H1 (cell line): ENCODE measurements at regions not wholly inside any gene's neighbourhood (a gene's known extent, or its start where the extent isn't known, plus 50 kb on each side); places are given as distances from the start of the nearest gene placed in this dataset.

Experiments used
- CTCF ChIA-PET: fragments of 300-600 bp; sonication (Branson Sonifier 250); formaldehyde crosslinking; loops from one replicate; lab custom pipeline; 2021; ENCODE audit not compliant: partially characterized antibody; lab: Charles Lee
- POLR2A ChIA-PET: fragments of 300-600 bp; sonication (Branson Sonifier 250); formaldehyde crosslinking; loops from one replicate; lab custom pipeline; 2021; ENCODE audit warnings: inconsistent platforms; ENCODE audit not compliant: partially characterized antibody; lab: Charles Lee
- DNase-seq, 2 experiments: peaks; one replicate each; pipeline versions ENCODE4 v3.0.0 to v3.0.0-alpha.2; 2010 to 2022; ENCODE audit warnings: low spot score in 2 of 2, low read depth in 1 of 2, mixed read lengths in 1 of 2
- FAIRE-seq: peaks from 2 replicates; lab custom pipeline; 2011; peaks lifted over from hg19 to GRCh38; lab: Jason Lieb, UNC
- H2AFZ ChIP-seq: 2 replicates; pipeline ENCODE4 v1.8.1; 2012; ENCODE audit warnings: low read length, inconsistent platforms
- H2AK5ac ChIP-seq: 2 replicates; pipeline ENCODE4 v1.6.1; 2013; ENCODE audit warnings: low read depth, low read length
- H2BK120ac ChIP-seq: replicated peaks from 2 replicates; pipeline ENCODE3; 2013; ENCODE audit warnings: low read depth, low read length, inconsistent platforms
- H2BK12ac ChIP-seq: 2 replicates; pipeline ENCODE4 v1.6.1; 2013; ENCODE audit warnings: low read depth, low read length
- H2BK15ac ChIP-seq: 2 replicates; pipeline ENCODE4 v1.6.1; 2013; ENCODE audit warnings: low read length
- H2BK20ac ChIP-seq: 2 replicates; pipeline ENCODE4 v1.6.1; 2013; ENCODE audit warnings: low read length
- H2BK5ac ChIP-seq: 2 replicates; pipeline ENCODE4 v1.6.1; 2013; ENCODE audit warnings: low read depth, low read length
- H3K14ac ChIP-seq: 2 replicates; pipeline ENCODE4 v1.6.1; 2013; ENCODE audit warnings: inconsistent platforms; ENCODE audit not compliant: insufficient read length
- H3K18ac ChIP-seq: 2 replicates; pipeline ENCODE4 v1.6.1; 2013; ENCODE audit warnings: low read length; ENCODE audit errors: extremely low read depth
- H3K23ac ChIP-seq: 2 replicates; pipeline ENCODE4 v1.6.1; 2013; ENCODE audit warnings: inconsistent platforms; ENCODE audit not compliant: insufficient read length
- H3K23me2 ChIP-seq: 2 replicates; pipeline ENCODE4 v1.6.1; 2013; ENCODE audit warnings: low read depth, low read length
- H3K27ac ChIP-seq: 2 replicates; pipeline ENCODE4 v1.6.1; 2011; ENCODE audit warnings: low read depth, low read length, inconsistent platforms
- H3K27me3 ChIP-seq, 4 experiments: replicated peaks in 1 of 4; 1 replicate in 1 of 4; 2 replicates in 3 of 4; pipeline versions ENCODE4 v1.6.1 to v1.8.1; 2011 to 2013; ENCODE audit warnings: low read length in 3 of 4, mild to moderate bottlenecking in 3 of 4, inconsistent platforms in 2 of 4, mixed read lengths in 2 of 4, moderate library complexity in 1 of 4; ENCODE audit not compliant: control insufficient read depth in 3 of 4, insufficient read depth in 3 of 4; ENCODE audit errors: extremely low read depth in 1 of 4
- H3K36me3 ChIP-seq, 4 experiments: 2 replicates each; pipeline versions ENCODE4 v1.6.1 to v1.8.1; 2011 to 2013; ENCODE audit warnings: mild to moderate bottlenecking in 4 of 4, low read length in 3 of 4, moderate library complexity in 2 of 4, control low read depth in 1 of 4, inconsistent platforms in 1 of 4; ENCODE audit not compliant: insufficient read depth in 4 of 4, control insufficient read depth in 2 of 4
- H3K4ac ChIP-seq: replicated peaks from 2 replicates; pipeline ENCODE3; 2013; ENCODE audit warnings: low read length, low read depth, mixed read lengths, inconsistent platforms; ENCODE audit not compliant: insufficient read length
- H3K4me1 ChIP-seq, 4 experiments: replicated peaks in 1 of 4; 1 replicate in 1 of 4; 2 replicates in 3 of 4; pipeline versions ENCODE4 v1.6.1 to v1.8.1; 2011 to 2013; ENCODE audit warnings: low read length in 3 of 4, inconsistent platforms in 2 of 4, mixed read lengths in 1 of 4; ENCODE audit not compliant: insufficient read depth in 4 of 4, control insufficient read depth in 3 of 4
- H3K4me2 ChIP-seq, 2 experiments: 2 replicates each; pipeline versions ENCODE4 v1.6.1 to v1.8.1; 2011 to 2013; ENCODE audit warnings: low read depth in 2 of 2, low read length in 2 of 2, control low read depth in 1 of 2, inconsistent platforms in 1 of 2, mild to moderate bottlenecking in 1 of 2; ENCODE audit not compliant: insufficient read depth in 1 of 2
- H3K4me3 ChIP-seq, 4 experiments: fragments of 200-600, 300-600 bp in 1 of 4; sonication (generic), shearing (Covaris generic), sonication (Bioruptor Twin) in 1 of 4; 2 replicates each; pipeline versions ENCODE4 v1.5.1 to v1.8.1; 2011 to 2016; ENCODE audit warnings: low read length in 4 of 4, low read depth in 3 of 4, control low read depth in 2 of 4, inconsistent platforms in 2 of 4, mild to moderate bottlenecking in 2 of 4, mixed read lengths in 1 of 4, moderate library complexity in 1 of 4; ENCODE audit not compliant: insufficient read depth in 2 of 4; ENCODE audit errors: extremely low read depth in 1 of 4
- H3K56ac ChIP-seq: replicated peaks from 2 replicates; pipeline ENCODE3; 2013; ENCODE audit warnings: low read depth, mild to moderate bottlenecking, mixed read lengths, low read length, inconsistent platforms; ENCODE audit not compliant: insufficient read length
- H3K79me1 ChIP-seq: 2 replicates; pipeline ENCODE4 v1.6.1; 2013; ENCODE audit warnings: low read depth, low read length, control low read depth
- H3K79me2 ChIP-seq, 2 experiments: 2 replicates each; pipeline versions ENCODE4 v1.6.1 to v1.8.1; 2012 to 2013; ENCODE audit warnings: low read length in 2 of 2, mild to moderate bottlenecking in 2 of 2, inconsistent platforms in 1 of 2; ENCODE audit not compliant: insufficient read depth in 2 of 2, control insufficient read depth in 1 of 2
- H3K9ac ChIP-seq, 4 experiments: replicated peaks in 1 of 4; 1 replicate in 1 of 4; 2 replicates in 3 of 4; pipeline versions ENCODE4 v1.6.1 to v1.8.1; 2011 to 2013; ENCODE audit warnings: low read depth in 3 of 4, low read length in 3 of 4, control low read depth in 2 of 4, mild to moderate bottlenecking in 2 of 4, moderate library complexity in 2 of 4, inconsistent platforms in 1 of 4; ENCODE audit errors: extremely low read depth in 1 of 4
- H3K9me3 ChIP-seq, 2 experiments: 2 replicates each; pipeline versions ENCODE4 v1.6.1 to v1.8.1; 2012 to 2013; ENCODE audit warnings: mild to moderate bottlenecking in 2 of 2, moderate library complexity in 2 of 2, control low read depth in 1 of 2, inconsistent platforms in 1 of 2, low read depth in 1 of 2, low read length in 1 of 2, mixed read lengths in 1 of 2; ENCODE audit not compliant: insufficient read depth in 2 of 2
- H4K20me1 ChIP-seq, 2 experiments: replicated peaks in 1 of 2; 2 replicates each; pipeline versions ENCODE3 to v1.8.1; 2011 to 2013; ENCODE audit warnings: inconsistent platforms in 2 of 2, low read length in 2 of 2, mild to moderate bottlenecking in 1 of 2; ENCODE audit not compliant: insufficient read depth in 2 of 2, control insufficient read depth in 1 of 2
- H4K5ac ChIP-seq: 2 replicates; pipeline ENCODE4 v1.6.1; 2013; ENCODE audit warnings: low read length, low read depth, mixed read lengths, inconsistent platforms; ENCODE audit not compliant: insufficient read length
- H4K8ac ChIP-seq: 2 replicates; pipeline ENCODE4 v1.8.0; 2013; ENCODE audit warnings: mild to moderate bottlenecking, moderate library complexity, low read length, inconsistent platforms; ENCODE audit not compliant: insufficient read depth; ENCODE audit errors: extremely low read depth
- H4K91ac ChIP-seq: replicated peaks from 2 replicates; pipeline ENCODE3; 2013; ENCODE audit warnings: low read length, mixed read lengths, inconsistent platforms; ENCODE audit not compliant: insufficient read length
- CREB1 ChIP-seq: IDR thresholded peaks from 2 replicates; pipeline ENCODE4 v1.6.1; 2012; ENCODE audit warnings: inconsistent platforms
- E2F6 ChIP-seq: IDR thresholded peaks from 2 replicates; pipeline ENCODE4 v1.6.1; 2012; ENCODE audit warnings: inconsistent platforms
- MAX ChIP-seq: IDR thresholded peaks from 2 replicates; pipeline ENCODE4 v1.6.1; 2012; ENCODE audit warnings: inconsistent platforms
- POU5F1 ChIP-seq: IDR thresholded peaks from 2 replicates; pipeline ENCODE4 v1.6.1; 2011; ENCODE audit warnings: low read depth, mild to moderate bottlenecking, low read length, moderate library complexity
- SIX5 ChIP-seq: IDR thresholded peaks from 2 replicates; pipeline ENCODE4 v1.6.1; 2011; ENCODE audit warnings: mild to moderate bottlenecking, low read depth, low read length
- TEAD4 ChIP-seq: IDR thresholded peaks from 2 replicates; pipeline ENCODE4 v1.6.1; 2012; ENCODE audit warnings: low read depth, low read length, inconsistent platforms, mixed read lengths
- USF2 ChIP-seq: IDR thresholded peaks from 2 replicates; pipeline ENCODE4 v1.6.1; 2011; ENCODE audit warnings: low read length, improper control_type of control experiment
- WGBS, 2 experiments: shearing (Covaris generic) in 1 of 2; methylation state at CpG; one replicate each; pipeline versions ENCODE4 v1.1.6 to v1.1.7; 2013 to 2015; ENCODE audit warnings: low lambda C conversion rate in 2 of 2, mixed read lengths in 2 of 2, inconsistent platforms in 1 of 2, low coverage in 1 of 2, missing lambda C conversion rate in 1 of 2; ENCODE audit not compliant: insufficient replicate concordance in 2 of 2, insufficient coverage in 1 of 2, insufficient read length in 1 of 2; ENCODE audit errors: extremely low coverage in 1 of 2, missing lambda C conversion rate in 1 of 2; 5-methylcytosine and 5-hydroxymethylcytosine counted together

- Histone ChIP-seq H3K79me1 (no peaks in the 10 kb centered on the region), H4K8ac (peak overlapping the region; percentile 80; the same call in 1 of the 2 replicates), H4K91ac (peak overlapping the region; percentile 25), H3K79me2 (no peaks in the 10 kb centered on the region), H3K27ac (no peak overlapping the region), H3K23me2 (peaks cover 4% of the 10 kb centered on the region; the same call in 1 of the 2 replicates), H3K18ac (peak overlapping the region; percentile 66; the same call in 1 of the 2 replicates), H3K4me1 (peaks cover 2 to 12% (median 7%) of the 10 kb centered on the region in 4 experiments; a peak in 6 of 7 replicates), H3K4ac (peak overlapping the region; percentile 88), H3K56ac (no peak overlapping the region), H3K4me2 (peak overlapping the region in 1 of 2 experiments; percentile 65; a peak in 2 of 4 replicates), H2BK20ac (no peak overlapping the region), H3K14ac (no peak overlapping the region), H3K9ac (no peak overlapping the region), H3K9me3 (peaks cover 5 to 7% of the 10 kb centered on the region in 2 experiments; a peak in 1 of 4 replicates), H3K4me3 (peak overlapping the region in 2 of 4 experiments; percentile 19 to 63; a peak in 3 of 8 replicates), H4K20me1 (no peaks in the 10 kb centered on the region), H3K23ac (no peak overlapping the region), H3K27me3 (peaks cover 19 to 38% (median 30%) of the 10 kb centered on the region in 4 experiments), H2BK15ac (no peak overlapping the region; the same call in 1 of the 2 replicates), H4K5ac (peak overlapping the region; percentile 19), H2BK120ac (no peak overlapping the region), H2AFZ (no peak overlapping the region), H2BK12ac (0 out of 2 replicates have a peak overlapping the region, but pooled peaks have one; percentile 60), H2BK5ac (no peak overlapping the region), H2AK5ac (peak overlapping the region; percentile 60; the same call in 1 of the 2 replicates), H3K36me3 (no peaks in the 10 kb centered on the region)
- TF ChIP-seq POU5F1 (no peak), USF2 (peak; percentile 78), MAX (peak; percentile 100), CREB1 (peak; percentile 53), SIX5 (no peak), TEAD4 (peak; percentile 15; the same call in 1 of the 2 replicates), E2F6 (peak; percentile 99)
- 73% methylated on average over 16 of the region's 51 CpGs; no CpG with 5 or more reads in 1 of the 2 experiments for WGBS, 2 experiments
- POLR2A ChIA-PET = interaction anchor here (0.6 to 1.9 kb wide), 3 partner anchors 9 to 487 kb away, joined by 3 to 9 read pairs (median 3); no protein-coding TSS in a partner anchor
- FAIRE-seq (no peak), DNase-seq (peak in 1 of 2 experiments; percentile 67)
- CTCF ChIA-PET = interaction anchor here (1.2 to 34.3 kb wide), 3 partner anchors 9 to 28 kb away, joined by 3 to 646 read pairs (median 3); no protein-coding TSS in a partner anchor
Measured at GRCh38 chr11:43547889-43548381, 132.6 kb upstream of the HSD17B12 start.
